T47D (cell line): ENCODE measurements at regions not wholly inside any gene's neighbourhood (a gene's known extent, or its start where the extent isn't known, plus 50 kb on each side); places are given as distances from the start of the nearest gene placed in this dataset.

Source experiments
- DNase-seq, 2 experiments: peaks; one replicate each; pipeline versions ENCODE4 v3.0.0 to v3.0.0-alpha.2; 2011 to 2012; ENCODE audit warnings: low read depth in 1 of 2, low spot score in 1 of 2
- JUND ChIP-seq: IDR thresholded peaks from 2 replicates; pipeline ENCODE4 v1.6.1; 2012; ENCODE audit warnings: low read depth
- in situ Hi-C: cut with HindIII; loops from 2 replicates; pipeline ENCODE4 v1.10.0; 2016; ENCODE audit warnings: low sequenced_read_pairs, low pct_unique_long_range_greater_than_20kb

GRCh38 chr14:98249476-98249875, 1022.5 kb downstream of the BCL11B start:
- peak; percentile 14; the same call in 1 of the 2 replicates for TF ChIP-seq JUND
- peak; percentile 23 to 53 for DNase-seq
- in situ Hi-C loops: no loop called here

GRCh38 chr14:98252820-98253219, 1019.2 kb downstream of the BCL11B start:
- no peak for DNase-seq
- TF ChIP-seq JUND: no peak
- in situ Hi-C loops: no loop called here

GRCh38 chr14:98259881-98260280, 1012.1 kb downstream of the BCL11B start:
- TF ChIP-seq JUND: no peak
- in situ Hi-C loops: no loop called here
- no peak for DNase-seq

GRCh38 chr14:98262566-98262965, 1009.4 kb downstream of the BCL11B start:
- no peak for TF ChIP-seq JUND
- in situ Hi-C loops: no loop called here
- DNase-seq: no peak

- TF ChIP-seq JUND: no peak
- in situ Hi-C loops: no loop called here
- no peak for DNase-seq
These were observed 1002.5 kb downstream of the BCL11B start for GRCh38 chr14:98269533-98269932.

- no peak for DNase-seq
- no peak for TF ChIP-seq JUND
- in situ Hi-C loops: no loop called here
These were observed 1001.8 kb downstream of the BCL11B start for GRCh38 chr14:98270201-98270600.

GRCh38 chr14:98274596-98274995, 997.4 kb downstream of the BCL11B start:
- TF ChIP-seq JUND: no peak
- DNase-seq: no peak
- in situ Hi-C loops: no loop called here

- TF ChIP-seq JUND: no peak
- DNase-seq: no peak
- in situ Hi-C loops: no loop called here
These were observed 993.2 kb downstream of the BCL11B start for GRCh38 chr14:98278800-98279199.

- no peak for TF ChIP-seq JUND
- no peak for DNase-seq
- in situ Hi-C loops: no loop called here
These were observed 991.6 kb downstream of the BCL11B start for GRCh38 chr14:98280436-98280835.

GRCh38 chr14:98288825-98289224, 983.2 kb downstream of the BCL11B start:
- in situ Hi-C loops: no loop called here
- no peak for TF ChIP-seq JUND
- DNase-seq: no peak

- DNase-seq: no peak
- no peak for TF ChIP-seq JUND
- in situ Hi-C loops: no loop called here
These were observed 981.4 kb downstream of the BCL11B start for GRCh38 chr14:98290596-98290995.

- in situ Hi-C loops: no loop called here
- TF ChIP-seq JUND: no peak
- no peak for DNase-seq
These were observed 979.8 kb downstream of the BCL11B start for GRCh38 chr14:98292191-98292590.

GRCh38 chr14:98293576-98293975, 978.4 kb downstream of the BCL11B start:
- DNase-seq: no peak
- in situ Hi-C loops: no loop called here
- TF ChIP-seq JUND: no peak

GRCh38 chr14:98296895-98297294, 975.1 kb downstream of the BCL11B start:
- no peak for DNase-seq
- no peak for TF ChIP-seq JUND
- in situ Hi-C loops: no loop called here
